GM19397 (cell line): ENCODE measurements at regions not wholly inside any gene's neighbourhood (a gene's known extent, or its start where the extent isn't known, plus 50 kb on each side); places are given as distances from the start of the nearest gene placed in this dataset.

ENCODE experiments used
- ATAC-seq: cut with Tn5 transposase; IDR thresholded peaks from one replicate; pipeline ENCODE4 v1.9.1; 2021; ENCODE audit warnings: mild to moderate bottlenecking, moderate library complexity; ENCODE audit not compliant: unreplicated experiment

- no peak for ATAC-seq
These were observed 213.4 kb upstream of the EOMES start for GRCh38 chr3:27935492-27935891.

GRCh38 chr3:27939521-27939920, 217.4 kb upstream of the EOMES start:
- ATAC-seq = no peak

DNA sequence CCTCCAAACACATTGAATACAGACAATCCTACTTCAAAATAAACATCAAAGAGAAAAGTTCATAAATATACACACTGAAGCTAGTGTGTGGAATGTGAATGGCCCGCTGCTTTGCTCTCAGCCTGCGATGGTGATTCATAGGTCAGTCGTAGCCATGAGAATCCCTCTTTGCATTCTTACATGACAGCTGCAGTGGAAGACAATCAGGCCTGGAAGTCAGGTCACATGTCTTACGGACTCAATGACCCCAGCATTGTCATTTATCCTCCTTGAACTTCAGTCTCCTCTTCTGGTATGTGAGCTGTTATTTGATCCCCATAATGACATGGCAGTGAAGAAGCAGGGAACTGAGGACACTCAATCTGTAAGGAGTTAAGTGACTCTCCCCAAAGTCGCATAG, 217.8 kb upstream of the EOMES start:
- ATAC-seq = no peak

GRCh38 chr3:27943106-27943505, 221.0 kb upstream of the EOMES start:
- ATAC-seq = no peak

GRCh38 chr3:27945229-27945628, 223.1 kb upstream of the EOMES start:
- ATAC-seq = no peak

GRCh38 chr3:27960133-27960532, 238.0 kb upstream of the EOMES start:
- ATAC-seq = no peak

GRCh38 chr3:27963519-27963918, 241.4 kb upstream of the EOMES start:
- no peak for ATAC-seq

- no peak for ATAC-seq
These were observed 249.5 kb upstream of the EOMES start for GRCh38 chr3:27971600-27971999.

DNA sequence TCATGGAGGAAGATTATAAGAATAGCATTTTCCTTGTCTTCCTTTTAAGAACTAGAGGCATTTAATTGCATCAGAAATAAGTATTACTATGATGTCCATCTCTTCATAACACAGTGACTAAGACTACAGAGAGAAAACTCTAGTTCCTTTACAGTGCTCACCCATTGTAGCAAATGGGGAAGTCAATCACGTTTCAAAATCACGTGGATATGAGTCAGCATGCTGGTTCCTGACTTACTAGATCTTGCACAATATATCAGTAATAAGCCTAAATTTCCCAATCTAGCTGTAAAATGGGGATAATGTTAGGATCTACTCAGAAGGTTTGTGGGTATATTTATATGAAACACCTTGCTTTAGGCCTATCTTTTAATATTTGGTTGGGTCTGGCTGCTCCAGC, 254.8 kb upstream of the EOMES start:
- no peak for ATAC-seq

DNA sequence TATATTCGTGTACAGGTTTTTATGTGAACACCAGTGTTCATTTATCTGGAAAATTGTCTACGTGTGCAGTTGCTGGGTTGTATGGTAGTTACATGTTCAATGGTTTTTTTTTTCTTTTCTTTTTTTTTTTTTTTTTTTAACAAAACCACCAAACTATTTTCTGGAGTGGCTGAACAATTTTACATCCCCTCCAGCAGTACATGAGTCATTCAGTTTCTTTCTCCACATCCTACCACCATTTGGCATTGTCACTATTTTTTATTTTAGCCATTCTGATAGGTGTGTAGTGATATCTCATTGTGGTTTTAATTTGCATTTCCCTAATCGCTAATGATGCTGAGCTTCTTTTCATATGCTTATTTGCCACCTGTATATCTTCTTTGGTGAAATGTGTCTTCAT, 256.3 kb upstream of the EOMES start:
- ATAC-seq = no peak

GRCh38 chr3:27985369-27986035, 255.9 kb upstream of the CMC1 start:
- ATAC-seq = no peak

DNA sequence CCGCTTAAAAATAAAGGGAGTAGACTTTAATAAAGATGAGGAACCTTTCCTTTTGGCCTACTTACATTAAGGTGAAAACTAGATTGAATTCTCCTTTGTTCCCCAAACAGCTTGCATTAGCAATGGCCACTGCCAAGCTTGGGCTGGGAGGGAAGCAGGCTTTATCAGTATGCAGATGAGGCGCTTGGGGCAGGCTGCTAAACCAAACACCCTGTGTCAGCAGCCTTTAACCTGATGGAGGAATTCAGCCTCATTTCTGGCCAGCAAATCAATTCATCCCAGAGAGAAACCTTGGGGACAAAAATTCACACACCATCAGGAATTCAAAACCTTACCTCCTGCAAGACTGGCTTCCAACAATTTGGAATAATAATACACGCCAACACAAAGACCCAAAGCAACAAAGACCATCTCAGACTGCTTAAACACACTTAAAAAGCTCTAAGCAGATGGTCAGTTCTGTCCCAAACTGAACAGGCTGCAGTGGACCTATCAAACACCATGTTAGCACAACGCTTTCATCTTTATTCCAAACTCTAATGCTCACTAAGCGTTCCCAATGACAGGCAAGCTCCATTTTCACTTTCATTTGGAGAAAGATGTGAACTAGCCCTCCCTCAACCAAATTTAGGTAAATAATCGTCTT, 255.1 kb upstream of the CMC1 start:
- no peak for ATAC-seq

GRCh38 chr3:27990324-27990723, 251.1 kb upstream of the CMC1 start:
- no peak for ATAC-seq

DNA sequence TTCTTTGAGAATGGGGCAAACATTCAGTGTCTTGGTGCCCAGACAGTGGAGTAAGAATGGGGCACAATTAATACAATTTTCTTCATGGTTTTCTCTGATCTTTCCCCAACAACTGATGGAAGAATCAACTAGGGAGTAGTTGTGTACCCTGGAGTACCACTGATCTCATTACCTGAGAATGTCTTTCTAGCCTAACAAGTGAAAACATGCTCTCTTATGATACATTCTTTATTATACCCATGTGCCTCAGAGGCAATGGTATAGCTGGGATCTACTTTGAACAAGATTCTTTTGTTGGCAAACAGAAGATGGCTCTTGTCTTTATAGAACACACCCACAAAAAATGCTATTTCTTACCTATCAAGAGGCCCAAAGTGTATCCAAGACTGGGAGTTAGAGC, 250.6 kb upstream of the CMC1 start:
- ATAC-seq = no peak

- ATAC-seq = no peak
These were observed 248.4 kb upstream of the CMC1 start for GRCh38 chr3:27993051-27993450.

GRCh38 chr3:28000608-28001007, 240.8 kb upstream of the CMC1 start:
- no peak for ATAC-seq

DNA sequence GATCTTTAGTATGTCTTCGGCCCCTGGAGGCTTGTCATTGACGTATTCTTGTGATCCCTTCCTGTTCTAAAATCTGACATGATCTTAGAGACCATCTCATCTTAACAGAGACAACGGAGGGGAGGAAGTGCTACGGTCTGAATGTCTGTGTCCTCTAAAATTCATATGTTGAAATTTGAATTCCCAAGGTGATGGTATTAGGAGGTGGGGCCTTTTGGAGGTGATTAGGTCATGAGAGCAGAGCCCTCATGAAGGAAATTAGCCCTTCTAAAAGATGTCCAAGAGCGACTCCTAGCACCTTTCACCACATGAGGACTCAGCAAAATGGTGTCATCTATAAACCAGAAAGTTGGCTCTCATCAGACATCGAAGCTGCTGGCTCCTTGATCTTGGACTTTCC, 233.2 kb upstream of the CMC1 start:
- ATAC-seq = no peak

DNA sequence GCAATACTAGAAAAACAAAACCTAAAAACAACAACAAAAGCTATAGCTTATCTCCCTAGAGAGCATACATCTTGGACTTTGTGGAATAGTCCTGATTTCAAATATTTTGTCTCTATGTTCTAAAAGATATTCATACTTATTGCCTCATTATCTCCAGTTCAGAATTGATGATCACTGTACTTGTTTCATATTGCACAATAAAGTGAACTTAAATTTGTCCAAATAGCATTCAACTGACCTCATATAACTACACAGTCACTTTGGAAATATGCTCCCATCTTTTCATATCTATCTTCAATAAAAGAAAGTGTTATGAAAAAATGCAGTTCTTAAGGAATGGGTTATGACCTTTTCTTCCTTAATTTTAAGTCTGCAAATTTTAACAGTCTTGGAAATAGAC, 228.6 kb upstream of the CMC1 start:
- ATAC-seq = no peak

GRCh38 chr3:28013864-28014473, 227.4 kb upstream of the CMC1 start:
- no peak for ATAC-seq

- ATAC-seq = no peak
These were observed 222.3 kb upstream of the CMC1 start for GRCh38 chr3:28018925-28019718.

- no peak for ATAC-seq
These were observed 221.7 kb upstream of the CMC1 start for GRCh38 chr3:28019740-28020139.

- ATAC-seq = no peak
These were observed 218.5 kb upstream of the CMC1 start for GRCh38 chr3:28022916-28023315.
